ENCODE measurements at regions not wholly inside any gene's neighbourhood (a gene's known extent, or its start where the extent isn't known, plus 50 kb on each side); places are given as distances from the start of the nearest gene placed in this dataset.

GRCh38 chr2:186912979-186913378 lies 64.0 kb upstream of the ZSWIM2 start:
- Mint-ChIP-seq H3K9me3 (no peaks in the 10 kb centered on the region), H3K4me1 (no peaks in the 10 kb centered on the region), H3K4me3 (no peak overlapping the region), H3K27me3 (ENCODE audit: low read depth, poor library complexity) (peaks cover 3% of the 10 kb centered on the region), H3K27ac (no peak overlapping the region), H3K36me3 (ENCODE audit: low read depth) (no peaks in the 10 kb centered on the region)
- DNase-seq, result no peak
- no peak for TF ChIP-seq CTCF (IDR thresholded peaks at IDR 0.05)

DNA sequence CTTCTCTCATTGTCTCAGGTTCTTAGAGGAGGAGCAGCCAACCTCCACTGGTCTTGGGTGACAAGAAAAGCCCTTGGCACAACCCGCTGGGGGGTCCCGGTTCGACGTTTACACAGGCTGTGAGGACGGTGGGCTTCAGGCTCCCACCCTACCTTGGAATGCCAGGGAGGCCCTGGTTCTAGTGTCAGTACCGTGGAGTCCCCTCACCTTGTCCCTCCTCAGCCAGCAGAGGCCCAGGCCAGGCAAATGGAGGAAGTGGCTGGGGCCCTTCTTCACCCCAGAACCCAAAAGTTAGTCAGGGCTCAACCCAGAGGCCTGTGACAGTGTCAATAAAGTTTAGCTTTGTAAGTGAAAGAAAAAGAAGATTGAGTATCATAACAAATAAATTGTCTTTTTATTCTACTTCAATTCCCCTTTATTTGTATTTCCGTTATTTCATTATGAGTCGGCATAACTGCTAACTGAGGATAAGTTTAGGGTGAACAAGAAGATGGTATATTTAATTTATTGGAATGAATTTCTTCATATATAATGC lies 62.6 kb upstream of the ZSWIM2 start:
- Mint-ChIP-seq H3K9me3 (no peaks in the 10 kb centered on the region), H3K27ac (no peak overlapping the region), H3K4me1 (no peaks in the 10 kb centered on the region), H3K4me3 (no peak overlapping the region), H3K36me3 (ENCODE audit: low read depth) (no peaks in the 10 kb centered on the region), H3K27me3 (ENCODE audit: low read depth, poor library complexity) (peaks cover 6% of the 10 kb centered on the region)
- no peak for TF ChIP-seq CTCF (IDR thresholded peaks at IDR 0.05)
- DNase-seq, result no peak

DNA sequence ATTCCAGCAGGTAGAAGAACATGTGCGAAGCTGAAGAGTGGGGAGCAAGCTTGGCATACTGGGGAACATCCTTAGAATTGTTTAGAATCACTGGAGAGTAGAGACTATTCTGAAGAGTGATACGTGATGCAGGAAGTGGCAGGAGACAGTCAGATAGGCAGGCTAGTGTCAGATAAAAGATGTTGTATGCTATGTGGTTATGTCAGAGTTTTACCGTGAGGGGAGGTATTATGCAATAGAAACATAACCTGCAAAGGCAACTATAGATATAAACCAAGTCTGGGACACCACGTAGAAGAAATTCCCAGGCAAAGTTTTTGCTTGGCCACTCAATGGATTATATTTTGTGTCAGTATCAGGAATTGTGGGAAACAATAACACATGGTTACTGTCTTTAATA lies 62.0 kb upstream of the ZSWIM2 start:
- H3K27ac Mint-ChIP-seq, result peak overlapping the region; percentile 1
- no peak overlapping the region for H3K4me3 Mint-ChIP-seq
- H3K27me3 Mint-ChIP-seq (ENCODE audit: low read depth, poor library complexity), result peaks cover 6% of the 10 kb centered on the region
- H3K9me3 Mint-ChIP-seq, result no peaks in the 10 kb centered on the region
- no peak for TF ChIP-seq CTCF (IDR thresholded peaks at IDR 0.05)
- H3K4me1 Mint-ChIP-seq, result no peaks in the 10 kb centered on the region
- no peak for DNase-seq
- no peaks in the 10 kb centered on the region for H3K36me3 Mint-ChIP-seq (ENCODE audit: low read depth)

- H3K4me1 Mint-ChIP-seq, result no peaks in the 10 kb centered on the region
- peaks cover 6% of the 10 kb centered on the region for H3K27me3 Mint-ChIP-seq (ENCODE audit: low read depth, poor library complexity)
- no peak for DNase-seq
- no peak for TF ChIP-seq CTCF (IDR thresholded peaks at IDR 0.05)
- no peak overlapping the region for H3K4me3 Mint-ChIP-seq
- no peaks in the 10 kb centered on the region for H3K9me3 Mint-ChIP-seq
- no peaks in the 10 kb centered on the region for H3K36me3 Mint-ChIP-seq (ENCODE audit: low read depth)
- no peak overlapping the region for H3K27ac Mint-ChIP-seq
These were observed 60.1 kb upstream of the ZSWIM2 start for GRCh38 chr2:186909095-186909494.

DNA sequence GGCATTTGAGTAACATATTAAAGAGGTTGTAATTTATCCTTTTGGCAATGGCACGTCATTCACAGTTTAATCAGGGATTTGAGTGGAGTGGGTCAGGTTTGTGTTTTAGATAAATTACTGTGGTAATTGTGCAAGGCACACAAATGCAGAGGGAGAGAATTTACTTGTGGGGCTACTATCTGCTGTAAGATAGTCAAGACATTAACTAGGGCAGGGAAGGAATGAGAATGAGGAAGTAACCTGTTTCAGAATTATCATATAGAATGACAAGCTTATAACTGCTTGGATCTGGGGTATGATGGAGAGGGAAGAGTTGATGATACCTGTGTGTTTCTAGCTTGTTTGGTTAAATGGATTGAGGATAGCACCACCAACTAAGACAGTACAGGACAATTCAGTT lies 58.9 kb upstream of the ZSWIM2 start:
- DNase-seq, result no peak
- no peak overlapping the region for H3K27ac Mint-ChIP-seq

More for the DNA sequence above, 58.9 kb upstream of the ZSWIM2 start:
- no peaks in the 10 kb centered on the region for H3K4me1 Mint-ChIP-seq
- peaks cover 6% of the 10 kb centered on the region for H3K27me3 Mint-ChIP-seq (ENCODE audit: low read depth, poor library complexity)
- no peak overlapping the region for H3K4me3 Mint-ChIP-seq
- no peak for TF ChIP-seq CTCF (IDR thresholded peaks at IDR 0.05)
- H3K9me3 Mint-ChIP-seq, result no peaks in the 10 kb centered on the region
- no peaks in the 10 kb centered on the region for H3K36me3 Mint-ChIP-seq (ENCODE audit: low read depth)

Data from nephron progenitor cell (in vitro differentiated cells).